Neuron (in vitro differentiated cells): ENCODE measurements at regions not wholly inside any gene's neighbourhood (a gene's known extent, or its start where the extent isn't known, plus 50 kb on each side); places are given as distances from the start of the nearest gene placed in this dataset.
"Not testable (repeated sequence)": the region's sequence is repeated elsewhere in the genome, so short reads cannot be mapped to it uniquely, and the experiment has no call there.

Source experiments
- H2AFZ ChIP-seq: one replicate; pipeline ENCODE4 v1.6.1; 2013; ENCODE audit warnings: low read depth, mild to moderate bottlenecking, inconsistent platforms, low read length, moderate library complexity
- H3K27me3 ChIP-seq: one replicate; pipeline ENCODE4 v1.6.1; 2013; ENCODE audit warnings: low read length; ENCODE audit not compliant: insufficient read depth
- H3K36me3 ChIP-seq: one replicate; pipeline ENCODE4 v1.6.1; 2013; ENCODE audit warnings: low read length; ENCODE audit not compliant: insufficient read depth
- H3K4me1 ChIP-seq: one replicate; pipeline ENCODE4 v1.6.1; 2013; ENCODE audit warnings: low read length; ENCODE audit not compliant: insufficient read depth
- H3K4me3 ChIP-seq: 2 replicates; pipeline ENCODE4 v1.5.1; 2013; ENCODE audit warnings: mild to moderate bottlenecking, low read length, moderate library complexity
- H3K9me3 ChIP-seq: one replicate; pipeline ENCODE4 v1.6.1; 2013; ENCODE audit warnings: low read length

DNA sequence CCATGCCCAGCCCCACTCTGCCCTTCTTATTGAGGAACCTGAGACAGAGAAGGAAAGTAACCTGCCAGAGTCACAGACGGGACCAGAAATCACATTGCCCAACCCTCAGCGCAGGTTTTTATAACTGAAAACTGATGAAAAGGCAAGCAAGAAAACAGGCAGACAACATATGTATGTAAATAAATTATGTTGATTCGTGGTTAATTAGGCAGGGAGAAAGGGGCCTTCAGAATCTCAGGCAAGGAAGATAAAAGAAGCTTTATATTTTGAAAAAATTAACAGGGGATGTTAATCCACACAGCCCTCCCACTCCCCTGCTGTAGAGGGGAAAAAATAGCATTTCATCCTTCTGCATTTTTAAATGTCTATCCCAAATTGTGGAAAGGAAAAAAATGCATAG lies 378.5 kb downstream of the PIK3C3 start:
- H3K36me3 ChIP-seq = no peaks in the 10 kb centered on the region

DNA sequence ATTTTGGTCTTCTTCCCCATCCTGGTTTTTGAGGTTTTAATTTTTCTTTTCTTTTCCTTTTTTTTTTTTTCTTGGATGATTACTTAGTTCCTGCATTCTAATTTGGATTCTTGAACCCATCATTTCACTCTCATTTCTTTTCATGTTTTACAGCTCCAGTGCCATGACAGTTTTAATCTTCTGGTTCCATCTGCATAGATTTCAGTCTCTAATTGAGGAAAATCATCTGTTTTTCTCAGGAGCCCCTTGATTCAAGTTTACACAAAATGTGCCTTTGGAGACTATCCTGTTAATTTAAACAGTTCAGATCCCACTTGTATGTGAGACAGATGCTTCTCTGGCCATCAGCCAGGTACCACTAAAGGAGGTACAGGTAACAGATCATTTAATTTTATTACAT lies 379.9 kb downstream of the PIK3C3 start:
- no peak overlapping the region for H2AFZ ChIP-seq
- H3K9me3 ChIP-seq = peaks cover 3% of the 10 kb centered on the region
- H3K27me3 ChIP-seq = no peaks in the 10 kb centered on the region
- H3K4me1 ChIP-seq = peaks cover 17% of the 10 kb centered on the region
- H3K4me3 ChIP-seq = no peak overlapping the region
- no peaks in the 10 kb centered on the region for H3K36me3 ChIP-seq

More for the DNA sequence above, 378.5 kb downstream of the PIK3C3 start:
- peaks cover 6% of the 10 kb centered on the region for H3K4me1 ChIP-seq
- no peaks in the 10 kb centered on the region for H3K27me3 ChIP-seq
- no peak overlapping the region for H2AFZ ChIP-seq
- no peak overlapping the region for H3K4me3 ChIP-seq
- H3K9me3 ChIP-seq = peaks cover 3% of the 10 kb centered on the region

DNA sequence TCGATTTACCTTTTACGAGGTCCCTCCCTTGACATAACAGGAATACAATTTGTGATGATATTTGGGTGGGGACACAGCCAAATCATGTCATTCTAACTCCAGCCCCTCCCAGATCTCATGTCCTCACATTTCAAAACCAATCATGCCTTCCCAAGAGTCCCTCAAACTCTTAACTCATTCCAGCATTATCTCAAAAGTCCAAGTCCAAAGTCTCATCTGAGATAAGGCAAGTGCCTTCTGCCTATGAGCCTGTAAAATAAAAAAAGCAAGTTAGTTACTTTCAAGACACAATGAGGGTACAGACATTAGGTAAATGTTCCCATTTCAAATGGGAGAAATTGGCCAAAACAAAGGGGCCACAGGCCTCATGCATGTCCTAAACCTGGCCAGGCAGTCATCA lies 381.1 kb downstream of the PIK3C3 start:
- Histone ChIP-seq H3K4me3 (no peak overlapping the region), H2AFZ (no peak overlapping the region), H3K9me3 (peaks cover 3% of the 10 kb centered on the region), H3K27me3 (no peaks in the 10 kb centered on the region), H3K36me3 (no peaks in the 10 kb centered on the region), H3K4me1 (peaks cover 29% of the 10 kb centered on the region)

DNA sequence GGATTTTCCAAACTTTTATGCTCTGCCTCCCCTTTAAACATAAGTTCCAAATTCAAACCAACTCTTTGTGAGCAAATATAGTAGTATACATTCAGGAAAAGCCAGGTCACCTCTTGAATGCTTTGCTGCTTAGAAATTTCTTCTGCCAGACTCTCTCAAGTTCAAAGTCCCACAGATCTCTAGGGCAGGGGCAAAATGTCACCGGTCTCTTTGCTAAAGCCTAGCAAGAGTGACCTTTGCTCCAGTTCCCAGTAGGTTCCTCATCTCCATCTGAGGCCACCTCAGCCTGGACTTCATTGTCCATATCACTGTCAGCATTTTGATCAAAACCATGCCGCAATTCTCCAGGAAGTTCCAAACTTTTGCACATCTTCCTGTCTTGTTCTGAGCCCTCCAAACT lies 382.3 kb downstream of the PIK3C3 start:
- not testable (repeated sequence) for H3K36me3 ChIP-seq, H3K4me3 ChIP-seq, H3K9me3 ChIP-seq, H2AFZ ChIP-seq, H3K27me3 ChIP-seq
- H3K4me1 ChIP-seq = peaks cover 39% of the 10 kb centered on the region

DNA sequence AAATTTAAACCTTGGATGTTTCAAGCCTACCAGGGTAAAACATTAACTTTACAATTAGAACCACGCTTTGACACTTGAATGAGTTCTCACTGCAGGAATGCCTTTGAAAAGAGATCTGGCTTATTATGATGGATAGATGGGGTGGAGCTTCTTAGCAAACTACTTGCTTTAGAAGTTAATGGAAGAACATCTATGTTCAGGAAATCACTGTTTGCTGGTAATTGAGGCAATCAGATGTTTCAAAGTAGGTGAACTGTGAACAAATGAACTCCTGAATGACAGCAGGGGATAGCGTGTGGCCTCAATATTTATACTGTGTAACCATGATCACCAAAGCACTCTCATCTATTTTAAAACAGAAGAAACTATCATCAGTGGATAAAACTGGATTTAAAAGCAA lies 383.6 kb downstream of the PIK3C3 start:
- no peaks in the 10 kb centered on the region for H3K27me3 ChIP-seq
- no peak overlapping the region for H3K4me3 ChIP-seq
- no peak overlapping the region for H2AFZ ChIP-seq
- peaks cover 3% of the 10 kb centered on the region for H3K9me3 ChIP-seq
- H3K4me1 ChIP-seq = peaks cover 47% of the 10 kb centered on the region
- H3K36me3 ChIP-seq = no peaks in the 10 kb centered on the region

DNA sequence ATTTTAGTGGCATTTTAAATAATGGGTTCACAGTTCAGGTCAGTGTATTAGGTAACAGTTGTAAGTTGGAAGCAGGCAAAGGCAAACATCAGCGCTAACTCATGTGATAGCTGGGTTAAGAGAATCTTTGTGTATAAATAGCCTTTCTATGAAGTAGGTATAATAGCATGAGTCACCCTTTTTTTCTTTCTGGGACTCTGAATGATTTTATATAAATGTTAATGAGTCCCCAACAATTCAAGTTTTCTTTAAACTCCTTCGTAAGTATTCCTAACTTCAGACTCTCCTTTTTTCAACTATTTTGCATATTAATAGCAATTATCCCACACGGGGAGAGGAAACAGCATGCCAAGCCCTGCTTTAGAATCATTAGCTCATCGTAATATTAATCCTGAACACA lies 384.3 kb downstream of the PIK3C3 start:
- peaks cover 3% of the 10 kb centered on the region for H3K9me3 ChIP-seq
- H3K4me3 ChIP-seq = no peak overlapping the region
- no peaks in the 10 kb centered on the region for H3K36me3 ChIP-seq
- no peak overlapping the region for H2AFZ ChIP-seq
- H3K4me1 ChIP-seq = peaks cover 47% of the 10 kb centered on the region
- H3K27me3 ChIP-seq = no peaks in the 10 kb centered on the region

DNA sequence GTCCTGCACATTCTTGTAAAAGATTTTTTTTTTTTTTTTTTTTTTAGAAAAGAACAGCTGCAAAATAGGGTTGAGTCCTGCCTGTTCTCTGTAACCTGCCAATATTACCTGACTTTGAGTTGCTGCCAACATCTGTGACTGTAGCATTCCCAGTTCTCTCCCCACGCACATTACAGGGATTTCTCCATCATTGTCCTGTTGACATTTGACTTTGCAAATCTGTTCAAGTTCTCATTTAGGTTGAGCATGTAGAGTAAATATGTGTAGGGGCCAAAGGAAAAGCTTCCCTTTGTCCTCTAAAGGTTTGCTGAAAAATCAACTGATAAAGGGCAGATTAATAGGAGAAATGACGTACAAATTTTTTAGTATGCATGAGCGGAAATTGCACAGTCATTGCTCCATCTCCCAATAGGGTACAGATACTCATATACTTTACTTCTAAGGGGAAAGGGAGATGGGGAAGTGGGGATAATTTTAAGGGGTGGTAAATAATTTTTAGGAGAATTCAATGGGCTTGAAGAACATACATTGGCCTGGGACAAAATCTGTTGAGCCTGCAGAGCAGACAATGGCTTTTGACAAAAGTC lies 385.5 kb downstream of the PIK3C3 start:
- peaks cover 47% of the 10 kb centered on the region for H3K4me1 ChIP-seq
- no peaks in the 10 kb centered on the region for H3K36me3 ChIP-seq
- no peaks in the 10 kb centered on the region for H3K27me3 ChIP-seq
- H3K9me3 ChIP-seq = peaks cover 4% of the 10 kb centered on the region
- no peak overlapping the region for H2AFZ ChIP-seq
- H3K4me3 ChIP-seq = no peak overlapping the region

DNA sequence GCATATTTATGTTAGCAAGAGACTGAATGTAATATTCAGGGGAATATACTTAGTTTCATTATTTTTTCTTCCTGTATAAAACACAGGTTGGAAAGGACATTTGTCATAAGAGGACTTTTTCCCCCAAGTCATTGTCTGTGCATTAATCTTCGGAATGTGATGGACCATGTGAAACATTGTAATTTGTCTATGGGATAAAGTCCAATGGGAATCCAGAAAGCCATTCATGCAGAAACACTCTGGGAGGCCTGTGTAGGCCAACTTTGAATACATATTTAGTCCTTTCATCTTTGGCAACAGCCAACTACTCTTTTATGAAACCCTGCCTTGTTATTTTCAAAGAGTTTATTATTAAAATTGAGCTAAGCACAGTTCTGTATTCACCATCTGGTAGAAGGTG lies 386.4 kb downstream of the PIK3C3 start:
- H3K27me3 ChIP-seq = no peaks in the 10 kb centered on the region
- H3K36me3 ChIP-seq = no peaks in the 10 kb centered on the region
- peaks cover 47% of the 10 kb centered on the region for H3K4me1 ChIP-seq
- H3K9me3 ChIP-seq = peaks cover 4% of the 10 kb centered on the region
- no peak overlapping the region for H2AFZ ChIP-seq
- no peak overlapping the region for H3K4me3 ChIP-seq

DNA sequence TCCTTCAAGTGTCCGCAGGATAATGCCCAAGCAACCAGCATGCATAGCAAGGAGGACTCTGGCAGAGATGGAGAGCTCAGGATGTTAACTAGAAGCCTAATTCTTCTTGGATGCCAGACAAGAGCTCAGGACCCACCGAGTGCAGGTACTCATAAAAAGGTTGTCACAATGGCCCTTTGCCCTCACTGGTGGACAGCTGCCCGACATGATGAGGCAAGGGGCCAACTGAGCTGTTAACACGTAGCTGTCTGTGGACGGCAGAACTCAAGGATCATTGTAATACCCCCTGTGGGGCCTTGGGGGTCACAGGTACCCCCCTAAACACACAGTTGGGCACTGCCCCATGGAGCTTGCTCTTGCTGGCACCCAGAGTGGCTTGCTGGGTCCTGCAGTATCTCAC lies 393.7 kb downstream of the PIK3C3 start:
- Histone ChIP-seq H3K9me3 (peaks cover 2% of the 10 kb centered on the region), H3K36me3 (no peaks in the 10 kb centered on the region), H3K4me1 (no peaks in the 10 kb centered on the region), H3K4me3 (no peak overlapping the region), H3K27me3 (no peaks in the 10 kb centered on the region), H2AFZ (no peak overlapping the region)

DNA sequence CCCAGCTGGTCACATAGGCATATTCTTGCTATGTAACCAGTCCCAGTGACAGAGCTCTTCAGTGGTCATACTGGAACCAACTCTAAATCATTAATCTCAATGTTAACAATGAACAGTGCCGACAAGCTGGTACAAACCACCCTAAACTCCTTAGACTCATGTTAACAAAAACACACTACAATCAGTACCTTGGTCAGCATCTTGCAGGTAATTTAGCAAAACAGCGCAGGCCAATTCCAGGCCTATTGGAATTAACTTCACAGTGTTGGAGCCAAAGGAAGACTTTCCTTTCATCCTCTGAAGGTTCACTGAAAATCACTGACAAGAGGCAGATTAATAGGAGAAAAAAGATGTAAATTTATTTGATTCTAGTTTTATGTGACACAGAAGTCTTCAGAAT lies 396.4 kb downstream of the PIK3C3 start:
- Histone ChIP-seq H2AFZ (no peak overlapping the region), H3K36me3 (no peaks in the 10 kb centered on the region), H3K4me1 (no peaks in the 10 kb centered on the region), H3K9me3 (no peaks in the 10 kb centered on the region), H3K4me3 (no peak overlapping the region), H3K27me3 (no peaks in the 10 kb centered on the region)

DNA sequence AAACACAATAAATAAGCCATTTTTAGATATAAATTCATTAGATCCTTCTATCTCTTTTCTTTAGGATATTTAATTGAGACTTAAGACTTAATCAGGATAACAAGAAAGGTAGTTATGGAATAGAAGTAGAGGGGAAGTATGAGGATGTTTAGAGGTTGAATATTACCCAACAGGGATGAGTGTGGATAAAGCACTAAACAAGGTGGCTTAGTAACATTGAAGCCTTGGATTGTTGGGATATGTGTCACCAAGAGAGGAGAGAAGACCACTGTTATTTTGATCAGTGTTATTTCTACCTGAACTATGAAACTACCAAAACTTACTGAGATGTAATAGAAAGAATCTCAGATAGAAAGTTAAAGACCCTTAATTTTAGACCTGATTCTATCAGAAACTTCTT lies 405.7 kb downstream of the PIK3C3 start:
- H2AFZ ChIP-seq = no peak overlapping the region
- peaks cover 7% of the 10 kb centered on the region for H3K4me1 ChIP-seq
- no peaks in the 10 kb centered on the region for H3K36me3 ChIP-seq
- no peak overlapping the region for H3K4me3 ChIP-seq
- no peaks in the 10 kb centered on the region for H3K9me3 ChIP-seq
- H3K27me3 ChIP-seq = no peaks in the 10 kb centered on the region

DNA sequence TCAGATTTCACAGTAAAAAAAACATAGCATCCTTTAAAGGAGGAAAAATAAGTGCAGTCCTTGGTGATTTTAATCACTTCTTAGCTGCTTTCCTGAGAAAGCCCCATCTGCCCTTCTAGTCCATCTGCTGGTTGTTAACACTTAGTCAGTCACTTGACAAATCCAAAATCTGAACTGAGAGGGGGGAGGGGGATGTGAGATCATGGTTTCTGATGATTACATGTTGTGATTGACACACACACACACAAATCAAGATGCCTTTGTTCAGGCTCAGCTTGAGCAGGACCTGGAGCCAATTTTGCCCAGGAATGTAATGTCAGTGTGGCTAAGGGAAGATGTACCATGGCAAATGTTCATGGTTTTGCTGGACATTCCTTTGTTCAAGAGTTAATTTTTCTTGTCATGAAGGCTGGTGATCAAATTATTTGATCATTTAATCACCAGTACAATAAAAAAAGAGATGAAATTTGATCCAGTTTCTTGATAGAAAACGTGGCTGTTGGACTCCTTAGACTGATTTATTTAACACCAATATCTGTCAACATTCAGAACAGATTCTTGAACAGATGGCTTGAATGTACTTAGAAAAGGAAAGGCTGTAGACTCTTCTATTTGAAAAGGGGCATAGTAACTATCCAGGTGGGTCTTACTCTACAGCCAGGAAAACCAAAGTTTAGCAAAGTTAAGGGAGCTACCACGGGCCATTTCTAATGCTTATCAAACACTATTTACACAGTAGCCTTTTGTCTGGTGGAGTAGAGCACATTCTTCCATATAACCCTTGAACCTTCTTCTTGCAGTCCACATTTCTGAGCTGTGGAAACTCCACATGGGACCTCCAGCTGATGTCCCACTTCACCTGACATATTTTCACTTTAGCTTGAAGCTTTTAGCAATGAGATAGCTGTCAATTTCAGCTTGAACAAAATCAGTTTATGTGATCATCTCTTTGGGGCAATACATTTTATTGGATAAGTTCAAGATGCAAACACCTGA lies 408.7 kb downstream of the PIK3C3 start:
- peaks cover 8% of the 10 kb centered on the region for H3K4me1 ChIP-seq
- H3K4me3 ChIP-seq = no peak overlapping the region
- H2AFZ ChIP-seq = no peak overlapping the region
- no peaks in the 10 kb centered on the region for H3K36me3 ChIP-seq
- no peaks in the 10 kb centered on the region for H3K9me3 ChIP-seq
- H3K27me3 ChIP-seq = no peaks in the 10 kb centered on the region

DNA sequence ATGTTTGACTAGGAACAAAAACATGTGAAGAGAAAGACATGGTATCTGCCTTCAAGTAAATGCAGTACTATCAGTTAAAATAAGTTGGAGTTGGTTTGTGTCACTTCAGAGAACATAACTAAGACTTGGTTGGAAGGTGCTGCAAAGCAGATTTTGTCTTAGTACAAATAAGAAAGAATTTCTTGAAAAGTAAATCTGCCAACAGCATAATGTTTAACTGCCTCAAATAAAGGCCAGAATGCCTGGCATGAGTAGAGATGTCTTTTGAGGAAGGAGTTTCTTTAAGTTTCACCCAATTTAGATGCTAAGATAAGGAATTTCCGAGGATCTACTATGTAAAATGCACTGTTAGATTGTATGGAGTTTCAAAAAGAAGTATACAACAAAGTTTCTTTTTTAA lies 409.7 kb downstream of the PIK3C3 start:
- no peak overlapping the region for H3K4me3 ChIP-seq
- H3K27me3 ChIP-seq = no peaks in the 10 kb centered on the region
- H3K9me3 ChIP-seq = no peaks in the 10 kb centered on the region
- no peak overlapping the region for H2AFZ ChIP-seq
- peaks cover 8% of the 10 kb centered on the region for H3K4me1 ChIP-seq
- no peaks in the 10 kb centered on the region for H3K36me3 ChIP-seq
